OCI-M1 (cell line): ENCODE measurements at regions not wholly inside any gene's neighbourhood (a gene's known extent, or its start where the extent isn't known, plus 50 kb on each side); places are given as distances from the start of the nearest gene placed in this dataset.

Source experiments
- DNase-seq: peaks from one replicate; lab custom pipeline; 2025; lab: John Stamatoyannopoulos, UW

- no peak for DNase-seq
Observed at GRCh38 chr16:86388976-86389375, 121.4 kb upstream of the FOXF1 start.

DNA sequence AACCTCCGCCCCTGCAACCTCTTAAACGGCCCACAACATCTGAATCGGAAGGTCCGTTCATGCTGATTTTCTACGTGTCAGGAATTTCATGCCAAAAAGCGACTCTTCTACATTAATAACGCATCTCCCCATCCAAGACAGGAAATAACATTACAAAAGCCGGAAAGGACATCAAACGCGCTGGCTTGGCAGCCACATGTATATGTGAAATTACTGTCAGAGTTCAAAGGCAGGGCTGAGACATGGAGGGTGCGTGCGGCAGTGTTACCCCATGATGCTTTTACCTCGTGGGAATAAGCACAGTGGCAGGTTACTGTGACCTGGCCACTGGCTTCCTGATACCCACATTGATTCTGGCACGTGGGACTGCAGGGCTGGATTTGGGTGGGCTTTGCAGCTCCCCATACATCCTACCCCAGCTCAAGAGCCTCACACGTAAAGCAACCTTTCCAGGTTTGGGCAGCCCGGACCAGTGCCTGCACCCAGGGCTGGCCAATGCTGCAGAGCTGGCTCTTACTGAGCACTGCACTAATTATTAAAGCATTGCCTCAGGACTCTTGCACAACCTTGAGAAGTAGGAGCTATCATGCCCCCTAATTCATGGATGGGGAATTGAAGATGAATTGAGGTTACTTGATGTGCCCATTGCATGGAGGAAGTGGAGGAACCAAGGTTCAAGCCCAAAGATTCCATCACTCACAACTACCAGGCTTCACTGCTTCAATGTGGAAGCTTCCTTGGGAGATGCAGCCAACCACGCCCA, 120.6 kb upstream of the FOXF1 start:
- DNase-seq, result no peak

DNA sequence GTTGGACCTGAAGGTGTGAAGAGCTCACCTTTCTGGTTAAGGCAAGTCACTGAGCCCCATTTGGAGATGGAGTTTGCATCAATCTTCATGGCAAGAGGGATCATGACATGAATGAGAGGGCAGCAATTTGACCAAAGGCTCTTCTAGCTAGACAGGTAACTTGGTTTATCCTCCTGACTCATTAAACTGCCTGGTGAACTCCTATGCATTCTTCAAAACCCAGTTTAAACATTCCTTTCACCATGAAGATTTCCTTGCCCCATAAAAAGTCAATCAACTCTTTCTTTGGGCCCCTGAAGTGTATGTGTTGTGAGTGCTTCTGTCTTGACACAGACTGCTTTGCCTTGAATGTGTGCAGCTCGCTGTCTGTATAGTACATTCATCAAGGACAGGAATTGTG, 120.0 kb upstream of the FOXF1 start:
- DNase-seq, result no peak

DNA sequence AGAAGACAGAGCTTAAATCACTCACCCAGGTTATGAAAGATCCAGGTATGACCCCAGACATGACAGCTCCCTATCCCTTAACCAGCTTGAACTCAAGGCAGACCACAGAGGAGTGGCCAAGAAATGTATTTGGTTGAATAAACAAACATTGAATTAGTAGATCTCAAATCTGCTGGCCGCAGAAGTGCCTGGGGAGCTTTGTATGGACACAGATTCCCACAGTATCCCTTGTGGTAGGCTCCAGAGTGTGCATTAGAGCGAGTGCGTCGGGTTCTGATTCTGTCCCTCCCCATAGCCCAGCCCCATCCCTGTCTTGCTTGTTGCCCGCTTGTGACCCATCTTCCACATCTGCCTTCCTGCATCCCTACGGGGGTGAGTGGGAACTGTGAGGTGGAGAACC, 118.8 kb upstream of the FOXF1 start:
- DNase-seq, result no peak

- no peak for DNase-seq
Observed at GRCh38 chr16:86391984-86392383, 118.3 kb upstream of the FOXF1 start.

GRCh38 chr16:86392436-86393152, 117.7 kb upstream of the FOXF1 start:
- no peak for DNase-seq

DNA sequence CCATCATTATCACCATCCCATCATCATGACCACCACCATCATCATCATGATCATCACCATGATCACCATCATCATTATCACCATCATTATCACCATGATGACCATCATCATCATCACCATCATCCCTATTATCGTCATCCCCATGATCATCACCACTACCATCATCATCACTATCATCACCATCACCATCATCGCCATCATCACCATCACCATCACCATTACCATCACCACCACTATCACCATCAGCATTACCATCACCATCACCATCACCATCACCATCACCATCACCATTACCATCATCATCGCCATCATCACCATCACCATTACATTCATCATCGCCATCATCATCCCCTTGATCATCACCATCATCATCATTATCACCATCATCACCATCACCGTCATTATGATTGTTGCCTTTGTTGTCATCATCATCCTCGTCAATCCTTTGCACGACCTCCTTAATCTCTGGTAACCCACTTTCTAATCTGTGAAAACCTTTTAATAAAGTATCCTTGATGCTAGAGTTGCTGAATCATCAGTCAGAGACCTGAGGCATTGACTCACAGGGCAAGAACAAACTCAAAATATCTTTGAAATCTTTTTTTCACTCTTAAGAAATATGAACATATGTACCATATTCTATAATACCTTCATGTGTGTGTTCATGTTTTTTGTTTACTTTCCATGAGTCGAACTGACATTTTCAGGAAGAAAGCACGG, 116.3 kb upstream of the FOXF1 start:
- no peak for DNase-seq

DNA sequence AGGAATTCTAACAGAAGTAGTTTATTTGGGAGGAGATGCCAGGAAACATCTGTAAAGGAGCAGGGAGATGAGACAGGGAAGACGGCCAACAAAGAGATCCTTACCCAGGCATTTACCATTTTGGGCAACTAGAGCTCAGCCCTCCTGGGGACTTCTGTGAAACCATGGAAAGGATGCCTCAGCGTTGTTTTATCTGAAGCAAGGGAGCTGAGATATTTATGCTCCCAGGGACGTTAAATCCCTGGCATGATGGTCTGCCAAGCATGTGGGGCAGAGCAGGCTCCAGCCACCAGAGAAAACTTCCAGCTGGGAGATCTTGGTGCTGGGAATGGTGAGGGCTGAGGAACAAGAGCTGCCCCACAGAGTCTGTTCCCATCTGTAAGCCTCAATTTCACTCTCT, 114.8 kb upstream of the FOXF1 start:
- DNase-seq, result no peak

DNA sequence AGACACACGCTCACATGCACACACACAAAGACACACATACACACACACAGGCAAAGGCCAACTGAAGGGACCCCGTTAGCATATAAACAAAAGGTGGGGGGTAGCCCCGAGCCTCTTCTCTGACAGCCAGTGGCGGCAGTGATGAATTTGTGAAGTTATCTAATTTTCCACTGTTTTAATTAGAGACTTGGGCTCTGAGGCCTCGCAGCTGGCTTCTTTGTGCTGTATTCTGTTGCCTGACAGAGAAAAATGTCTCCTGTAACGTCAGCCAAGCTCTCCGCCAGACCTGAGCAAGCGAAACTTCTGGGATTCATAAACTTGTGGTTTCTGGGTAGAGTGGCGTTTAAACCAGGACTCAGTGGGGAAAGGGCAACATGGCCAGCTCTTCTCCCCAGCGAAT, 113.9 kb upstream of the FOXF1 start:
- DNase-seq, result no peak

GRCh38 chr16:86396901-86397311, 113.4 kb upstream of the FOXF1 start:
- DNase-seq, result no peak

DNA sequence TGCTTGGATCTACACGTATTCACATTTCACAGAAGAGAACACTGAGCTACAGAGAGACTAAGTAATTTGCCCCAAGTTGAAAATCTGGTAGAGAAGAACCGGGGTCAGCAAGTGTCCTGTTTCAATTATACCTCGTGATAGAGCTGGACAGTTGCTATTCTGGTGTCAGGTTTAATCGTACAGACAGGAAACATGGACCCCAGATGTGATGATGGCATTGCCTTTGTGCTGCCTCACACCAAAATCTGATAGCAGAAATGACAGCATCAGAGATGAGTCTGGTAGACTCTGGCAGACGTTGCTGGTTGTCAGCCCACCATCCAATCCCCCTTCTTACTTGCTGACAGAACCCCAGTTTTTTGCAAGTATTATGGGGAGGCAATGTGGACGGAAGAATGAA, 112.1 kb upstream of the FOXF1 start:
- DNase-seq, result no peak

GRCh38 chr16:86398622-86399021, 111.7 kb upstream of the FOXF1 start:
- no peak for DNase-seq

DNA sequence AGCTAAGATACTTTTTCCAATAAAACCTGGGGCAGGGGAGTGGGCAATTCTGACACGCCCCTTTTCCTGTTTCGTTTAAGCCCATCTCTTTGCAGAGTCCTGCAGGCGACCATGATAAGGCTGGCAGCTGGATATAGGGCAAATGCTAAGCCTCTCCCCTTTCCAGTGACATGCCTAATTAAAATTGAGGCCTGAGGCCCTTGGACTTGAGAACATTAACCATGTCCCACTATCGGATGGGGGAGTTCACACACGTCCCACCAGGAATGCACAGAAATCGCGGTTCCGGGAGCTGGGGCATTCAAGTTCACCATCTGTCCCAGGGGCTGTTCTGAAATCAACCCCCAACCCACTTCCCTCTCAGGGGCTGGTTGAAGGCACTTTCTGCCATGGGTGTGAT, 109.2 kb upstream of the FOXF1 start:
- DNase-seq, result no peak

- DNase-seq, result no peak
Observed at GRCh38 chr16:86403085-86403484, 107.2 kb upstream of the FOXF1 start.

DNA sequence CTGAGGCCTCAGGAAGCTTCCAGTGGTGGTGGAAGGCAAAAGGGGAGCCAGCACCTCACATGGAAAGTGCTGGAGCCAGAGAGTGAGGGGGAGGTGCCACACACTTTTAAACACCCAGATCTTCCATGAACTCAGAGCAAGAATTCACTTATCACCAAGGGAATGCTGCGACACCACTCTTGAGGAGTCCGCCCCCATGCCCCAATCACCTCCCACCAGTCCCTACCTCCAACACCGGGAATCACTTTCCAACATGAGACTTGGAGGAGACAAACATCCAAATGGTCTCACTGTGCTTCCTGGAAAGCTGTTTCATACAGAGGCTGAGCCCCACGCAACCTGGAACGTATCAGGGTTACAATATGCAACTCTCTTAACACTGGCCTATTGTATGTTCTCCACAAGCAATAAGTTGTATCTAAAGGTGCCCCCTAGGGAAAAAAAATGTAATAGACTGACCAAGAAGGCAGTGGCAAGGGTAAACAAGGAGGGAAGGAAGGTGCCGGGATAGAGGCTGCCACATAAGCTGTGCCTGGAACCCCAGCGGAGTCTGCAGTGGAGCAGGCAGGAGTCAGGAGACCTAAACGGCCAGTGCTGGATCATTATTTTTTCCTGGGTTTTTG, 106.7 kb upstream of the FOXF1 start:
- no peak for DNase-seq

- DNase-seq, result no peak
Observed at GRCh38 chr16:86404678-86405077, 105.6 kb upstream of the FOXF1 start.

- no peak for DNase-seq
Observed at GRCh38 chr16:86405319-86405718, 105.0 kb upstream of the FOXF1 start.

GRCh38 chr16:86406056-86406455, 104.3 kb upstream of the FOXF1 start:
- no peak for DNase-seq

- DNase-seq, result no peak
Observed at GRCh38 chr16:86408685-86409084, 101.6 kb upstream of the FOXF1 start.

DNA sequence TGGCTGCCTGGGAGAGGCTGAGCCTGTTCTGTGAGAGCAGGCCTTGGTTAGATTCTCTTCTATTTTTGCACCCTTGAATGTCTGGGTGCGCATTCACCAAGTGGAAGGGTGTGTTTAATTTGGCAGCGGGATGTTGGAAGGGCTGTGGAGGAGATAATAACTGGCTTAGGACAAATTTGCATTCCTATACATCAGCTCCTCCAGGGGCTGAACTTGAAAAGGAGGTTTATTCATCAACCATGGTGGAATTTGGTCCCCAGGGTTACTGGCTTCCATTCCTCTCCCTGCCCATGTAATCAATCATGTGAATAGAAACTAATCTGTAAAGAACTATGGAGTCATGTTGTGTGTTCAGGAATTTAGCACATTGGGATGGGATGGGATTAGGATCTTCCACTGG, 100.2 kb upstream of the FOXF1 start:
- no peak for DNase-seq

DNA sequence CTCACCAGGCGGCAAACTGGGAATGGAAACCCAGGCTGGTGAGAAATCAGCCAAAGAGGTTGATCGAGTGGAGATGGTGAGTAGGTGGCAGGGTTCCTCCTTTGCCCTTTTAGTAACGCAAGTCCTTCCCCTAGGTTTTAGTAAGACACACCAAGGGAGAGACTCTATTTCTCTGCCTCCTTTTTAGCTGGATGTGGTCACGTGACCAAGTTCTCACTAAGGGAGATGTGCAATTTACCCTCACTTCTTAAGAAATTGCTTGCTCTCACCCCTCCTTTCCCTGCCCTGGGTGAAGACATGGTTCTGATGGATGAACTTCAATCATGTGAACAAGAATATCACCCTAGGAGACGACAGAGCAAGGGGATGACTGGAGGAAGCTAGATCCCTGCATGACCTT, 99.8 kb upstream of the FOXF1 start:
- DNase-seq, result no peak

- DNase-seq, result no peak
Observed at GRCh38 chr16:86411897-86412296, 98.4 kb upstream of the FOXF1 start.
